ENCODE measurements at regions not wholly inside any gene's neighbourhood (a gene's known extent, or its start where the extent isn't known, plus 50 kb on each side); places are given as distances from the start of the nearest gene placed in this dataset.

DNA sequence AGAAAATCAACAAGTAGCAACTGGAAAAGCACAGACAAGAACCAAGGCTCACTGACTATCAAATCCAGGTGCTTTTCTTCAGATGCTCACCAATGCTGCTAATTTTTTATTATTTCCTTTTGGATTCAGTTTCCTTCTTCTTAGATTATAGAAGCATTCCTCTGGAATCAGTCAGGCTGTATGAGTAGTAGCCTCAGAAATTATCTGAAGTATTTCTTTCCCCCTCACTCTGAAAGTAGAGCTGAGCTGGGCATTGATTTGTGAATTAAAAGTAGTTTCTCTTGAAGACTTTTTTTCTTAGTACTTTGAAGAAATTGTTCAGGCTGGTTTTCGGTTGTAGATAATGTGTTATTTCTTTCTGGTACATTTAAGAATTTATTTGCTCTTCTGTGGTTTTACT, 273.7 kb downstream of the NOL4 start:
- DNase-seq = no peak

DNA sequence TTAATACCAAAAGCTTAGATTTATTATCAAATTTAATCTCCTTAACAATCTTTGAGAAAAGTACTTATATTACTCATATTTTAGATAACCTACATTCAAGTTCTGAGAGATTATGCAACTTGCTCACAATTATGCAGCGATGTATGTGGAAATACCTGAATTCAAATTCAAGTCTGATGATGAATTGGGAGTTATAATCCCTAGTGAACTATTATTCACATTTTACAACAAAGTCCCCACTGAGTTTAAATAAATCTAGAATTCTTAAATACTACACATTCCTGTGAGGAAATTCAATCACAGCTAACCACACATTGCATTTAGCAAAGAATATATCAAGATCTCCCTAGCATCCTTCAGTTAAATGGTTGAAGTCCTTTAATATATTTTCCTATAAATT, 278.4 kb downstream of the NOL4 start:
- DNase-seq = no peak

DNA sequence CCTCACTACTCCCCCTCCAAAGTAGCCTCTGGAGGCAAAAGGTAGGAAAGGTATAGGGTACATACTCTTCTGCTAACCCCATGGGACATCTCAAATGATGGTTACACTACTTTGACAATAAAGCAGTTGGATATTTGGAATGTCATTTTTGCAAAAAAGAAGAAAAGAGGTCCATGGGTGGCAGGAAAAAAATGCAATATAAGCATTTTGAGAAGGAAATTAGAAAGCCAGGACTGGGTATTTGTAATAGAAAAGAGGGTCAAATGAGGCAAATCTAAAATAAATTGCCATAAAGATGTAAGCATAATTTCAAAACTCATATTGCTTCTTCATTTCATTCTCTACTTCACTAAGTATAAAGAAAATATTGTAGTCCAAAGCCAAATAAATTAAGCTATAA, 280.2 kb downstream of the NOL4 start:
- DNase-seq = no peak

DNA sequence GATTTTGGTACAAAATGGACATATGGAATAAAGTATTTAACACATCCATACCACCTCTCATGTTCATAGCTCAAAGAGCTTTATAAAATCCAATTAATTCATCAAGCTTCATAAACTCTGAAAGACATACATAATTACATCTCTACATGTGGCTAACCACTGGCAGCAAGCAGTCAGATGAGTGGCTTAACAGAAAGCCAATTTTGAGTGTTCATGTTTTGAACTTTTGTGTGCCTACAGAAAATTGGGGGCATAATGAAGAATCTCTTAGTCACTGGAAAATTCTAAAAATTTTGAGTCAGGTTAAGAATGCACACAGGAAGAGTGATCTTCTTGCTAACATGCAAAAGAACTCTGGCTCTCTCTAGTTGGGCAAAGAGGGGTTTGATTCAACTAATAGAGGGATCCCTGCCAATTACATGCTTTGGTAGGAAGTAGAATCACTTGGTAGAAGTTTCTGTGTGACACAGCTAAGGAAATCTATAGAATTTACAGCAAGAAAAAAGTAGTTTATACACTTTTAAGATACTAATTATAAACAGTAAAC, 287.4 kb downstream of the NOL4 start:
- DNase-seq = no peak

DNA sequence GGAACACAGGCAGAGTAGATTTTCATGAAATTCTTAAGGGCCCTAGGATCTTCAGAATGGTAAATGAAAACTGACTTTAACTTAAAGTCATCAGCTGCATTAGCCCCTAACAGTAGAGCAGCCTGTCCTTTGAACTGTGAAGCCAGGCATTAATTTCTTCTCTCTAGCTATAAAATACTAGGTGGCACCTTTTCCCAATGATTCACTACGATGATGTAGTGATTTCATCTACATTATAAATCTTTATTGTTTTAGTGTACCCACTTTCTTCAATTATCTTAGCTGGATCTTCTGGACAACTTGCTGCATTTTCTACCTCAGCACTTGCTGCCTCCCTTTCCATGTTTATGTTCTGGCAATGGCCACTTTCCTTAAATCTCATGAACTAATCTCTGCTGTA, 290.5 kb downstream of the NOL4 start:
- DNase-seq = no peak

DNA sequence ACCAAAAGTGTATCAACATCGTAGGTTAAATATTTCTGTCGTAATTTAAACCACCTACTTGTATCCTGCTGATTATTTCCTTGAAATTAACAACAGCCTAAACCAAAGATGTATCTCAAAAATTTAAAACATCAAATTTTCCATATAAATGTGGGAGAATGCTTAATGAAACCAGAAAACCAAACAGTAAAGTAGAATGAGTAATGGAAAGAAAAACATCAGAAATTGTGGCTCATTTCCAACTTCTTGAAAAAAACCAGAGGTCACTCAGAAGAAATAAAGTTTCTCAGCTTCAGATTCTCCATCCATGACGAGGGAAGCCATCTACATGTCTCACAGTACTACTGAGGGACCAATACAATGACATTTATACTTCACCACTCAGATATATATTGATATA, 296.5 kb downstream of the NOL4 start:
- DNase-seq = no peak

DNA sequence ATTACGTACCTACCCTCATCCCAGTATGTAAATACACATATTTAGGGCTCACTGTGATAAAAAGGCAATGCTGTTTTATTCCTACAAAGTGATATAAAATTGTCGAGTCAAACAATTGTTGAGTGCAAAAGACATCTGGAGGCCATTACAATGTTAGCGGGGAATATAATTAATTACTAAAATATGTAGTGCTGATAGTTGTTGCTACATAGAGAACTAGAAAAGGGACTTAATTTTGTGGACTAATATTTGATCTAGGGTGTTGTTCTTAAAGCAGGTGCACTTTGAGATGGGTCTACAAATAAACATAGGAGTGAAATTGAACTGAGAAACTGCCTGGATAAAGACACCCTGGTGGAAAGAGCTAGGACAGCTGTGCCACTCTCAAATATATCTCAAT, 300.1 kb downstream of the NOL4 start:
- DNase-seq = peak; percentile 83

DNA sequence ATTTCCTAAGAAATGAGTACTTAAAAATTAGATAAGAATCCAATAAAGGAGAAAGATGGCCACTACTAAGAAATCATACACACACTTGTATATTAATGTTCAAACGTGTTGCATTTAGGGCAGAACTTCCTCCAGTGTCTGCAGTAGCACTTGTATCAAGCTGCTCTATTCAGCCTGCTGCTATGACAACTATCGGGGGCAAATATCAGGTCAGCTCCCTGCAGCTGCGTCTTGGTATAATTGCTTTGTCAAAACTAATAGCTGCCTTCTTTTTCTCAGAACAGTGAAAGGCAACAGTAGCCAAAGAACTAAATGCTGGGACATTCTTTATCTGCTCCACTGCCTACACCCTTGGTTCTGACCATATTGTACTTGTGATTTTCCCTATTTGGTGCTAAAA, 300.7 kb downstream of the NOL4 start:
- DNase-seq = peak; percentile 82

DNA sequence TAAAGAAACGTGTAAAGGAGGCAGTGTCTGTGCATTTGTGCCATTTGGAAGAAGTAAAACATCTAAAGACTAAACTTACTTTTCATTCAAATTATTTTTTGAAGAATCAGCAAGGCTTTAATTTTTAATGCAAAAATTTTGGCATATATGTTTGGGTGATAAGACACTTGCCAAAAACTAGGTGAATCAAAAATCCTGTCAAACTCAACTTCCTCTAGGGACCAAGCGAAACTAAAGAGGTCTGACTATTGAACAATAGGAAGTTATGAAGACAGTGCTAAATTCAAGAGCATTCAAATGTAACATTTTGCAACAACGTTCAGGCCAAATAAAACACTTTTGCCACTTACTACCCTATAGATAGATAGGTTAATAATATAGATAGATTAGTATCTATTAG, 306.1 kb downstream of the NOL4 start:
- DNase-seq = no peak

DNA sequence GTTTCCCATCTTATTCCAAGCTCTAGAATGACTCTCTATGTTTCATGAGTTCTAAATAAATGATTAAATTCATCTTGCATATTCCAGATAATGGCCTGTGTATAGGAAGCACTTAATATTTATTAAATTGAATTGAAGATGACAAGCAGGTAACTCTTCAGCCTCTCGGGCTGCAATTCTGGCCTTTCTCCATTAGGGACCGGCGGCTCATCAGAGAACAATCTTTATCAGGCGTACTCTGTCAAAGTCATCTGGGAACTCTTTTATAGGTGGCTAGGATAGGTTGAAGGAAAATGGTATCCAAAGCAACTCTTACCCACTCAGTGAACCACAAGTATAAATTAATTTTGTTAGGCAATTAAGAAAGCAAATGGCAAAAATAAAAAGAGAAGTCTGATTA, 308.5 kb downstream of the NOL4 start:
- DNase-seq = no peak

DNA sequence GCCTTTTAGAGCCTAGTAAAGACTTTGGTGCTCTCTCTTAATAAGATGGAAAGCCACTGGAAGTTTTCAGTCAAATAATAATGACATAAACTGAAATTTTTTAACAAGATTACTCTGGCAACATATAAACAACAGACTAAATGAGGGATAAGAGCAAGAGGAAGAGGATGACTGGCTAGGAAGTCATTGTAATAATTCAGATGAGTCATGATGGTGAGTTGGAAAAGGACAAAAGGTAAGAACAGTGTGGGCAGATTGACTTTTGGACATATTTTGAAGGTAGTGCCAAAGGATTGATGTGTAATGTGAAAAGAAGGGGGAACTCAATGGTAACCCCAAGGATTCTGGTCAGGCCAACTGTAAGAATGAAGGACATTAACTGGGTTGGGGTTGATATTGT, 310.3 kb downstream of the NOL4 start:
- no peak for DNase-seq

DNA sequence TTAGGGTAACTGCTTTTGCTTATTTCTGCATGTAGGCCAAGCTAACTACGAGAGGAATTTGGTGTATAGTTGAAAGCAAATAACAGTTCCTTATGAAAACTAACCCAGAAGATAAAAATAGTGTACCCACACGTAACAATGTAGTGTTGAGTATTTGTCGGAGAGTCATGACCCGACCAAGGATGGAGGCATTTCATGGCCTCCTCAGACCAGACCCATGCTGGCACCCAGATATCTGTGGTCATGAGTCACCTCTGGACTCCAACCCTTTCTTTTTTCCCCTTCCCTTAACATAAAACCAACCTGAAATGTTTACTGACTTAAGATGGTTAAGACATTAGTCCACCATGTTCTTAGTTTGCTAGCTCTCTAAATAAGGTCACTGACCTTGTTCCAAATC, 318.7 kb downstream of the NOL4 start:
- no peak for DNase-seq

DNA sequence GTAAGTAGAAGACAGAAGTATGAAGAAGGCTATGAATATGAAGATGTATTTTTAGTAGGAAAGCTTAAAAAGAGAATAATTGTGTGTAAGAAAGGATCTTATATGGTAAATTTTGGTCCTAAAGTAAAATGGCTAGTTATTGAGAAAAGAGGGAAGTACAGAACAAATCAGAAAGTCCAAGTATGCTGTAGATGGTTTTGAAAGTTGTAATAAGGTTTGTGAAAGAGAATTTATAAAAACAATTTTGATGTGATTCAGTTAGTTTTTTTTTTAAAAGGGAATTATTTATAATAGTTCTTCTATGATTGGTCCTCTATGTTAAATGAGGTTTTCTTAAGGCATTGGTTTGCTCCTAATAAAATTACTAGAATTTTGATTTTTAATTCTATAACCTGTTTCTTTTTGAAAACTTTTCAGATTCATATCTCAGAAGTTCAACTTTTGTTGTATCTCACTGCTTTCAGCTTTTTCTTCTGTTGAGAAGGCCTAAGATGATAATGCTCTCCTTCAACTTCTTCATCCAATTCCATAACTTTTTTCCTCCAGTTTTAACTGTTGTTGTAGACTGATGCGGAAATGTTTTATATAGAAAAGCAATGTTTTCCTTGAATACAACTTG, 322.7 kb downstream of the NOL4 start:
- no peak for DNase-seq

DNA sequence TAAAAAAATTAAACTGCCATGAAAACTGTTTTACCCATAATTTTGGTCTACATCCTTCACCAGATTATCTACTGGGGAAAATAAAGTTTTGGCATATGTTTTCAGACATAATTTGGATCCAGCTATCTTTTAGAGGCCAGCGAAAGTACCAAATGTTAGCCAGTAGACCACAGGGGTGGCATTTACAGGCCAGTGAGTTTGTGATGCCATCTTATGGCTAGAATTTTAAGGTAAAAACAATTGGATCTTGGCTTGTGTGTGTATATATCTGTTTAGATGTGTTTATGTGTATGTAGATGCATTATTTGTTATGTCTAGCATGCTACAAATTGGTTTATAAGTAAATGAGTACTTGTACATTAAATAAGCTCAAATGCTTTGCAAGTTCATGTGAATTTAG, 322.6 kb downstream of the ASXL3 start:
- no peak for DNase-seq

DNA sequence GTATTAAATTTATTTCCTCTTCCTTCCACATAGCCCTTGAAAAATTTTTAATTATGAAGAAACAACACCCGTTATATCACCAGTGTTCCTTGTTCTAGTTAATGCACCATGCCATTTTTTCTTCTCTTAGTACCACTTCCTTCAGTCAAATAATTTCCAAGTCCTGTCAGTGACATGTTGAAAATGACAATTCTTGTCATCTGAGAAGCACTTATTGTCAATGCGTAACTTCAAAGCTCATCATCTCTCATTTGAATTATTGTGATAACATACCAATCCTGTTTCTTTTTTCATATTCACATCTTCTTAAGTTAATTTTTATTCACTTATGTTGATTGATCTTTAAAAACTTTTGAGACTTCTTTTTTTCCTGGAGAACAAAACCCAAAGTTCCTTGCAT, 320.4 kb downstream of the ASXL3 start:
- DNase-seq = no peak

DNA sequence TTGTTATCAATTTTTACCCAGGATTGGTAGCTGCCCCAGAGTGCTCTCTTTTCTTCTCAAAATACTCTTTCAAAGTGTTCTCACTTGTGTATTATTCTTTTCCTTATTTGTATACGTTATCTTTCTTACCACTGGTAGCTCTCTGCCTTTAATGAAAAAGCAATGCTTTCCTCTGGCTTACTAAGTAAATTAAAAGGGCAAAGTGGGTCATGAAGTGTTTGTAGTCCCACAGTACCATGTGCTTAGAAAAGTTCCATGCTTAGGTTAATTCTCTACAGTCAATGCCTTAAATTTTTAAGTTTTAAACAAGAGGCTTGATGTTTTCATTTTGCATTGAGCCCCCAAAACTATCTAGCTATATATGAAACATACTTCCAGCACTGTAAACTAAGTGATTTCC, 300.2 kb downstream of the ASXL3 start:
- DNase-seq = no peak

DNA sequence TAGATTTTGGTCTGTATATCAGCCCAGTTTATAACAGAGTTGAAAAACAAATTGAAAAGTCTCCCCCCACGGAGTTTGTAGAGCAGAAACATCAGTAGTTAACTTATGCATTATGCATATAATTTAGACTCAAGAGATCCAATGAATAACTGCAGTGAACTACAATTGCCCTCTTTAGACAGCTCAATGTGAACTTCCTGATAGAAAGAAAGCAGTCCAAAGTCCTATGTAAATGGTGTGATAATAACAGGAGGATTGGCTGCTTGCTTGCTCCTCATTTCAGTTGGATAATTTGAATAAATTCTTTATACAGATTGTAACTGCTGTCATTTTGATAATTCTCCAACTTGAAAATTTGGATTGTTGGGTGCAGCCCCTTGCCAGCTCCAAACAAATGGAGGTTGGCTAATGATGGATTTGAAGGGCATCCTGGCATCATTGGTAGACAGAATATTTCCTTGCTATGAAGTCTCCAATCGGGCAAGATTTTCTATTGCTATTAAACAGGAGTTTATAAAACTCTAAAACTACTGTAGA, 297.1 kb downstream of the ASXL3 start:
- no peak for DNase-seq

DNA sequence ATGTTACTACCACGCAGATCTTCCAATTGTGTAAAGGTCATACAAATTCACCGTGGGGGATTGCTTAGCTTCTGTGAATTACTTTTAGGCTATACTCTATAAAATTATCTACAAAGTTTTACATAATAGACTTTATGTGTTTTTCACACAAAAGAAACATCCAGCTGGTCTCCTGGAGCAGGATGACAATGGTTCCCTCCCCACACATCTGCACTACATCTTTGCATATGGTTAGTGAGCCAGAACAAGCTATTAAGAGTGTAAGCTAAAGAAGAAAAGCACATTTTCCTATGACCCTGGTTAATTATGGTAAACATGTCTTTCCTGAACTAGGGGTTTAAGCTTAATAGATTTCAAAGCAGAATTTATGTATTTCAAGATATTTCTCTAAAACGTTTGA, 295.1 kb downstream of the ASXL3 start:
- DNase-seq = no peak

DNA sequence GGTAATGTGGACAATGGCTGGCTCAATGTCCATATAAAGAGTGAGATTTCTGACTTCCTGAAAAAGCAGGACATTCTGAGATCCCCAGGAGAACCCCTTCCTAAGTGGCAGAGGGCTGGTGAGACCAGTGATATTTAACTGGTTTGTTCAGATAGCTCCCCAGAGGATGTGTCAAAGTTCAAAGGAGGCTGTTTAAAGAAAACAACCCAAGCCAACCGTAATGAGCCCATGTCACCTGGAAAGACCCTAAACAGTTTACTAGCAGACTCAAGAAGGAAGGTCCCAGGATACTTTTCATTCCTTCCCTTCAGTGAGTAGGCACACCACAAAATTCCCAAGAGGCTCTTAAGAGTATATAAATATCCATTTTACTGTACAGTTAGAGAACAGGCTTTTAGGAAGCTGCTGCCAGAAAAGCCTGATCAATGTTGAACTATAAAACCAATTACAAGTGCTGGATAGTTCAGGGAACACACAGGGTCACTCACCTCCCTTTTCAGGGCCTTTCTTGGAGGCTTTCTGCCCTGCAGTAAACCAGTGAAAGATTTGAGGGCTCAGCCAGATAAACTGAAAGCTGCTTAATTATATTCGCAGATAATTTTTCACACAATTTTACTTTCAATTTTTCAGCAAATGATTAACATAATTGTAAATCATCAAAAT, 293.5 kb downstream of the ASXL3 start:
- no peak for DNase-seq

DNA sequence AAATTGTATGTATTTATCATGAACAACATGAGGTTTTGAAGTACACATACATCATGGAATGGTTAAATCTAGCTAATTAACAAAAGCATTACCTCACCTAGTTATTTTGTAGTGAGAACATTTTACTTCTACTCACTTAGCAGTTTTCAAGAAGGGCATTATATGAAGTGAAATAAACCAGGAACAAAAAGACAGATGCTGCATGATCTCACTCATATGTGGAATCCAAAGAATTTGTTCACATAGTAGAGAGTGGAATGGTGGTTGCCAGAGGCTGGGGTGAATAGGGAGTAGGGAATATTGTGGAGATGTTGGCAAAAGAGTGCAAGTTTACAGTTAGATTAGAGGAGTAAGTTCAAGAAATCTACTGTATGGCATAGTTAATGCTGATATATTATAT, 292.0 kb downstream of the ASXL3 start:
- DNase-seq = no peak

DNA sequence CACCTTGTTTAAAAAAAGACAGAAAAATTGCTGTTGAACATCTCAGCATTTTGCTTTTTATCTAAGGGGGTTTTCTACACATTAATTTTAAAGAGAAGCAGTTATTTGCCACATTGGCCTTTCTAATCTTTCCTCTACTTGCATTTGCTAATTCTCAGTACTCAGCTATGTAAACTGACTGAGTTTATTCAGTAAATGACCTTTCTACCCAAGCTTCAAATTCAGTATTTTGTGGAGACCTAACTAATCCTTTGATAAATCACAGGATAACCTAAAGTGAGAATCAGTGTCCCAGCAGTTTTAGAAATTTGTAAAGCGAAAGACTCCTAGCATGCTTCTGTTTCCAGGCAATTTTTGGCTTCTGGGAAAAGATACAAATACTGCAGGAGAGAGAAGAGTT, 288.4 kb downstream of the ASXL3 start:
- DNase-seq = no peak

DNA sequence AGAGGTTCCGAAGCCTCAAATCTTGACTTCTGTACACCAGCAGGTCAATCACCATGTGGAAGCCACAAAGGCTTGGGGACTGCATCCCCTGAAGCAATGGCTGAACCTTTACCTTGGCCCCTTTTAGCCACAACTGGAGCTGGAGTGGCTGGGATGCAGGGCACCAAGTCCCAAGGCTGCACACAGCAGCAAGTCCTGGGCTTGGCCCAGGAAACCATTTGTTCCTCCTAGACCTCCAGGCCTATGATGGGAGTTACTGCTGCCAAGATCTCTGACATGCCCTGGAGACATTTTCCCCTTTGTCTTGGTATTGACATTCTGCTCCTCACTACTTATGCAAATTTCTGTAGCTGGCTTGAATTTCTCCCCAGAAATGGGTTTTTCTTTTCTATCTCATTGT, 285.9 kb downstream of the ASXL3 start:
- no peak for DNase-seq

DNA sequence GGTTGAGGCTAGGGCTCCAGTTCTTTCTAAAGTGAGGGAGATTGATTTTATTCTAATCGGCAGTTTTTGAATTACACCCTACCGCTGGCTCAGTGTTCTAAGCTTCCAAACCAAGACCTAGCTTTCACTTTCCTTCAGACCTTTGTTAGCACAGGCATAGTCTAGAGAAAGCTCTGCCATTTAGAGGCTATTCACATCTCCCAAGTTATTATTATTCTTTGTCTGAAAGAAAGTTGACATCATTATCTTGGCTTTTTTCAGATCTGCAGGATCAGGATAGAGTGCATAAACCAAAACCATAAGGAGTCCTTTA, 276.8 kb downstream of the ASXL3 start:
- no peak for DNase-seq

DNA sequence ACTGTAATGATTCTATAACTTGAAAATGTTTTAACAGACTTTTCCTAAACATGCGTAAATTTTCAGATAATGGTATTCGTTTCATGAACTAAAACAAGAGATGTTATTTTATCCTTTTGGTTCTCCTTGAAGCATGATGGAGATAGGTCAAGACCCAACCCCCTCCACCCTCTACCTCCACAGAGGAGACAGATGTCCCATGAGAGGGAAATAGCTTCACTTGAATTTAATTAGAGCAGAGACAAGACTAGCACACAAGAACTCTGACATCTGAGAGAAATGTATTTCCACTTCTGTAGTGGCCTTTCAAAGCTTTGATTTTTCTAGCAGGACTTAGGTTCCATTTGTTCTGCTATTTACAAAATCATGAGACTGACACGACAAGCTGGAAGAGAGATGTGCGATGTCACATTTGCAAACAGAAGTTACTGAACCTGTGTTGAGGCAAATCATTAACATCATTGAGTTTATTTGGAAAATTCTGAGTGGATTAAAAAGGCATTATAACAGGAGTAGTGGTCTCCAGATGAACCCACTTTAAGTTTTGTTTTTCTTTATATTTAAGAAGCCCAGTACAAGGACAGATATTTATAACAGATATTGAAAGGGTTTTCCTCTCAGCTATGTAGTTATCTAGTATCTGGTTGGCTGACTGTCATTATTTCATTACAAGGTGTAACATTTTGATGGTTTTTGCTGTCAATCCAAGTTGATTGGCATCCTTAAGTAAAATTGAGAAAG, 276.2 kb downstream of the ASXL3 start:
- DNase-seq = no peak
